Uterus (tissue), 2 donors: ENCODE measurements at regions not wholly inside any gene's neighbourhood (a gene's known extent, or its start where the extent isn't known, plus 50 kb on each side); places are given as distances from the start of the nearest gene placed in this dataset.

Experiments
- POLR2A ChIP-seq, 2 donors: fragments of 450-650 bp; IDR thresholded peaks; one replicate each; pipeline ENCODE4 v1.6.1; 2016; ENCODE audit warnings: antibody characterized with exemption in 2 of 2, mild to moderate bottlenecking in 1 of 2, moderate library complexity in 1 of 2
- TF ChIP-seq, protein P1 (sequence below), 4 experiments: fragments of 200-600 bp in 2 of 4; fragments of 450-650 bp in 2 of 4; sonication (generic) in 2 of 4; IDR thresholded peaks; one replicate each; pipeline ENCODE4 v1.5.1; 2016 to 2019; ENCODE audit warnings: antibody characterized with exemption in 4 of 4, mild to moderate bottlenecking in 2 of 4, moderate library complexity in 1 of 4

DNA sequence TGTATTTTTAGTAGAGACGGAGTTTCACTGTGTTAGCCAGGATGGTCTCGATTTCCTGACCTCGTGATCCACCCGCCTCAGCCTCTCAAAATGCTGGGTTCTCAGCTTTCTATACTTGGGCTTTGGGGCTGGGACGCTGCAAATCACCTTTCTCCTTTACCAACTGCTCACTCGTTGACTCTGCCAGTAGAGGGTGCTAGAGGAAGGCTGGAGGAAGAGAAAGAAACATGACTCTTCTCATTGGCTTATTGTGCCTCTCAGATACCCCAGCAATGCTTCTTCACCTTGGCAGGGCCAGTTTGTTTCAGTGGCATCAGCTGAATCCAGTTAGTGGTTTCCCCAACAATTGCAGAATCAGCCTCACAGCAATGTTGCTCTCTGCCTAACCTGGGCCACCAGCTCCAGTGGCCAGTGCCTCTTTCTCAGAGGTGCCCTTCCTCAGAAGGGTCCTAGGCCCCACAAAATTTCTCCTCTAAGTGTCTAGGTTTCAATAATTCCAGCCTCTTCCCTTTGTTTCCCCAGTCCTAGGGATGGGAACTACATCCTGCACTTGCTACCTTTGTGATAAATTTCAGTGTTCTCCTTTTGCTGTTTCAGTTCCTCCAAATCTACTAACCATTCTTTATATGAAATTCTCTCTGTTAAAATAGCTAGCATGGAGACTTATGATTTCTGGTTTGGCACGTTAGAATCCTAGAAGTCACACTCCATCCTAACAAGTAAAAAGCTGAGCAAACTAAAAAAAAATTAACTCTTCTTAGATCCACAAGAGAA, 71.5 kb upstream of the VSTM5 start:
- TF ChIP-seq POLR2A (IDR thresholded peaks at IDR 0.05), result no peak
- TF ChIP-seq, protein P1, sequence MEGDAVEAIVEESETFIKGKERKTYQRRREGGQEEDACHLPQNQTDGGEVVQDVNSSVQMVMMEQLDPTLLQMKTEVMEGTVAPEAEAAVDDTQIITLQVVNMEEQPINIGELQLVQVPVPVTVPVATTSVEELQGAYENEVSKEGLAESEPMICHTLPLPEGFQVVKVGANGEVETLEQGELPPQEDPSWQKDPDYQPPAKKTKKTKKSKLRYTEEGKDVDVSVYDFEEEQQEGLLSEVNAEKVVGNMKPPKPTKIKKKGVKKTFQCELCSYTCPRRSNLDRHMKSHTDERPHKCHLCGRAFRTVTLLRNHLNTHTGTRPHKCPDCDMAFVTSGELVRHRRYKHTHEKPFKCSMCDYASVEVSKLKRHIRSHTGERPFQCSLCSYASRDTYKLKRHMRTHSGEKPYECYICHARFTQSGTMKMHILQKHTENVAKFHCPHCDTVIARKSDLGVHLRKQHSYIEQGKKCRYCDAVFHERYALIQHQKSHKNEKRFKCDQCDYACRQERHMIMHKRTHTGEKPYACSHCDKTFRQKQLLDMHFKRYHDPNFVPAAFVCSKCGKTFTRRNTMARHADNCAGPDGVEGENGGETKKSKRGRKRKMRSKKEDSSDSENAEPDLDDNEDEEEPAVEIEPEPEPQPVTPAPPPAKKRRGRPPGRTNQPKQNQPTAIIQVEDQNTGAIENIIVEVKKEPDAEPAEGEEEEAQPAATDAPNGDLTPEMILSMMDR (IDR thresholded peaks at IDR 0.05), result peak in 1 of 4 experiments; percentile 13
